Inferior parietal cortex (tissue), 1 donor: ENCODE measurements at regions not wholly inside any gene's neighbourhood (a gene's known extent, or its start where the extent isn't known, plus 50 kb on each side); places are given as distances from the start of the nearest gene placed in this dataset.

Experiments used
- DNase-seq: peaks from one replicate; pipeline ENCODE4 v3.0.0-alpha.2; 2016; ENCODE audit errors: extremely low spot score

DNA sequence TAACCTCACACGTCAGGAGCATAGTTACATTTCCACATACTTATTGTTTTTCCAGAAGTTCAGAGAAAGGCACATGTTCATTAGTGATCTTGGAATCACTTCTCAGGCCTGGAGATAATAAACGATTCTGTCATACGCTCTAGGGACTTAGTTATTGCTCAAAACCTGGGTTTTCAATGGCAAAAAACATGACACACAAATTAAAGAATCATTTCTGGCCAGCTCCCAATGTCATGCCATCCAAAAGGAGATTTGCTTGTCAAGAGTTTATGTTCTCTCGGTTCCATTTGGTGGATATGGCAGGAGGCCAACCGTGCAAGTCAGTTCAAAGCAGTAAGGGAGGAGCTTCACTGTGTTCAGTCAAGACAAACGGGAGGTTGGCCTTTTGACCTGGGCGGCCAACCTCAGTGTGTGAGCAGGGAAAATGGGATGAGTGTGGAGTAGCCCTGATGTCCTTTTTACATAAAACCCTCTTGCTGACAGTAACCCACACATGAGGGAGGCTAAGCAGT is 123.4 kb downstream of the NXNL2 start:
- no peak for DNase-seq

GRCh38 chr9:88659126-88659525 is 124.1 kb downstream of the NXNL2 start:
- DNase-seq, result no peak

GRCh38 chr9:88660611-88661010 is 125.6 kb downstream of the NXNL2 start:
- DNase-seq, result no peak

DNA sequence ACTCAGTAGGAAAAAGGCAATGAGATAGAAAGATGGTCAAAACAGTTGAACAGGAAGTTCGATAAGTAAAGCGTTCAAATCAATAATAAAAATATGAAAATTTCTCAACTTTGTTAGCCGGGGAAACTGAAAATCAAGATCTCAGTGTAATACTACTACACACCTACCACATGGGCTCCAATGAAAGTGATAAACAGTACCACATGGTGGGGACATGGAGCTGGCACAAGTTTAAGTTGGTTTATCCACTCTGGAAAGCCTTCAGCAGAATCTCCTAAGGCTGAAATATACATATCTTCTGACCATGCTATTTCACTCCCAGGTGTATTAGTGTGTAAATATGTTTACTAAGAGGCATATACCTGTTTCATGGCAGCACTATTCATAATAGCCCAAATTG is 126.8 kb downstream of the NXNL2 start:
- DNase-seq, result no peak

DNA sequence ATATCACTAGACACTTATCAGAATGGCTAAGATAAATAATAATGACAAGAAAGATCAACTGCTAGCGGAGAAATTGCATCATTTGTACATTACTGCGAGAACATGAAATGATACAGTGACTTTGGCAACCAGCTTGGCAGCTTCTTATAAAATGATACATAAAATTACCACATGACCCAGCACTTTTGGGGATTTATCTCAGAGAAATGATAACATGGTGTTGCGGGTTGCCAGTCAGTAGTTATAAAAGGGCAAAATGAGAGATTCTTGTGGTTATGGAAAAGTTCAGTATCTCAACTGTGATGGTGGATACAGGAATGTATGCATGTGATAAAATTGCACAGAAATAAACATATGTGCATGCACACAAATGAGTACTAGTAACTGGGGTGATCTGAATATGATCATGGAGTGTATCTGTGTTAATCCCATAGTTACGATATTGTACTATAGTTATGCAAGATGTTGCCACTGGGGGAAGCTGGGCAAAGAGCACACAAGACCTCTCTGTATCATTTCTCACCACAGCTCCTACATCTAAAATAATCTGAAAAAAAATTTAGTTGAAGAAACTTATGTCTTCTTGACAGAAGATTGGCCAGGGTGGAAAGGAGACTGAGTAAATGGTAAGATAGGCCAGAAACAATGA is 128.9 kb downstream of the NXNL2 start:
- no peak for DNase-seq

DNA sequence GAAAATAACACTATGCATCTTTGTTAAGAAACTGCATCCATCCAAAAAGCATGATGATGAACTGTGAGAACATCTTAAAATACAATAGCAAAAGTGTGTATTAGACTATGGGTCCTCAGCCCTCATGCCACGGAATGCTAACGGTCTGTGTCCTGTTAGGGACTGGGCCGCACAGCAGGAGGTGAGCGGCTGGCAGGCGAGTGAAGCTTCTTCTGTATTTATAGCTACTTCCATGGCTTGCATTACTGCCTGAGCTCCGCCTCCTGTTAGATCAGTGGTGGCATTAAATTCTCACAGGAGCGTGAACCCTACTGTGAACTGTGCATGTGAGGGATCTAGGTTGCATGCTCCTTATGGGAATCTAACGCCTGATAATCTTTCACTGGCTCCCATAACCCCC is 129.8 kb downstream of the NXNL2 start:
- DNase-seq, result no peak

- DNase-seq, result no peak
Observed at GRCh38 chr9:88672874-88673689, 138.1 kb downstream of the NXNL2 start.

DNA sequence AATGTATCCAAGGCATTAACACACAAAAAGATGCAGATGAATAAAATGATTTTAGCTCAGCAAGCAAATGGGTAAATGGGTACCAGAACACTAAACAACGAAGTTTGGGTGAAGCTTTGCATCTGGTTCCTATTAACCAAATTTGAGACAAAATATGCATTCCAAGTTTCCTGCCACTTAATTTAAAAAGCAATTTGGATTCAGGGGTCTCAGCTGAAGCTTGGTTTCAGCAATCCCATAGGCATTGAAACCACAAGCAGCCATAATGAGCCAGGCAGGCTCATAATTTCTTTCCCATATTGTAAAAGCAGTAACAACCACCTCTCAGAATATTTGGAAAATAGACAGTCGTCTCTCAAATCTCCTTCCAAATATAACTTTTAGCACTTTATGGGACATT is 138.9 kb downstream of the NXNL2 start:
- DNase-seq, result no peak

GRCh38 chr9:88676644-88677043 is 141.7 kb downstream of the NXNL2 start:
- DNase-seq, result no peak

GRCh38 chr9:88678008-88678407 is 143.0 kb downstream of the NXNL2 start:
- DNase-seq, result no peak

DNA sequence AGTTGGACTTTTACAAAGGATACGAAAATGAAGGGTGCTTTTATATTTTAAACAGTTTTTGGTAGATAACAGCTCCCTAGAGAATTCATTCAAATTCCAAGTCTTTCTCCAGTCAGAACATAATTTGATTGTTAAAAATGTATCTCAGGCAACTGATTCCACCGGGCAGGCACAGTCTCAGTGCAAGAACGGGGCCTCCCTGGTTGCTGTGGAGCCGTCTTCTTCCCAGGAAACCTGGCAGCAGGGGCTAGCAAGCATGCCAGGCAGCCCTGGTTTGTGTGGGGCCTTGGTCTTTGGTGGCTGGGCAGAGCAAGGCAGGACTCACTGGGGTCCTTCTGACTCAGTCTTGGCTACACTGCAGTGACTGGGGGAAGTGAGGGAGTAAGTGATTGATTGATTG is 143.5 kb downstream of the NXNL2 start:
- DNase-seq, result no peak

- no peak for DNase-seq
Observed at GRCh38 chr9:88680041-88680440, 145.1 kb downstream of the NXNL2 start.

DNA sequence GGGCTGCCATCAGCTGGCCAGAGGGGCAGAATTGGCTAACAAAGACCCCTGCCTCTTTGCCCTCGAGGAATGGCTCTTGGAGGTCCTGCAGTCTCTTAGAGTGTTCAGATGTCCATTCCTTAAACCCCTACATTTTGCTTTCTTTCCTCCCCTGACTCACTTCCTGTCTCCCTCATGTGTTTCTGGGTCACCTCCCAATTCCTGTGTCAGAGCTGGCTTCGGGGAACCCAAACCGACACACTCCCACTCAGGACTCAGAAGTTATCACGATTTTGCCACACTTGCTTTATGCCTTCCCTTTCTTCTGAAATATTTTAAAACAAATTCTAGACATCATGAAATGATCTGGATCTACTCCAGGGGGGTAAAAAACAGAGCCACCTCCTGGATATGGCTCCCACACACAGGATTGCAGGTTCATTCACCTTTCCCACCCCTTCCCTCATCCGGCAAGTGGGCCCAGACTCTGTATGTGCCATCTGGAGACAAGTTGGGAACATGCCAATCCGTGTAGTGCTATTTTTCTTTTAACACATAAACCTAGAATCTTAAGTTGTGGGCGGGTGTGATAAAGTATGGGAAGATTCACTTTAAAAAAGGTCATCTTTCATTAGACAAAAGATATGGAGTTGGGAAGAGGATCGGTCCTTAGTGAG is 145.7 kb downstream of the NXNL2 start:
- DNase-seq, result no peak

GRCh38 chr9:88681434-88681833 is 146.5 kb downstream of the NXNL2 start:
- DNase-seq, result no peak

DNA sequence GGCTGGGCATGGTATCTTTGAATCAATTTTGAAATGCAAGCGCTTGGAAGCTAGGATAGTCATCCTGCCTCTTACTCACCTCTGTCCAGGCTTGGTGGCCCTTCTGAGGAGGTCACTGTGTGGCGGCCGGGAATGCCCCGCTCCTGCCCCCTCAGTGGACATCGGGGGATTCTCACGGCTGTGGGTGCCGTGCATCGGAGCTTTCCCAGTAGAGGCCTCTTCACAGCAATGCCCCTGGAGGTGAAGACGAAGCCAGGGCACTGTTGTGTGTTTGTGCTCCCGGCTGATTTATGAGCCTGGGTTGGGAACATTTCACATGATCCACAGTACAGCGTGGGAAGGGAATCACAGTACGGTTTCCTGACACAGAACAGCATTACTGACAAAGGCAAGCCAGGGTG is 147.5 kb downstream of the NXNL2 start:
- no peak for DNase-seq

GRCh38 chr9:88684046-88684445 is 149.1 kb downstream of the NXNL2 start:
- no peak for DNase-seq

GRCh38 chr9:88684845-88685244 is 149.9 kb downstream of the NXNL2 start:
- DNase-seq, result no peak

DNA sequence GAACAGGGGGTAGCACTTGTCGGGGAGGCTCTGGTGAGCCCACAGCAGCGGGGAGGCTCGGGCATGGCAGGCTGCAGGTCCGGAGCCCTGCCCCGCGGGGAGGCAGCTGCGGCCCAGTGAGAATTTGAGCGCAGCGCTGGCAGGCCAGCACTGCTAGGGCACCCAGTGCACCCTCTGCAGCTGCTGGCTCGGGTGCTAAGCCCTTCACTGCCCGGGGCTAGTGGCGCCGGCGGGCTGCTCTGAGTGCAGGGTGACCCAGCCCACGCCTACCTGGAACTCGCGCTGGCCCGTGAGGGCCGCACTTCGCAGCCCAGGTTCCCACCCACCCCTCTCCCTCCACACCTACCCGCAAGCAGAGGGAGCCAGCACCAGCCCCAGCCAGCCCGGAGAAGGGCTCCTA is 151.0 kb downstream of the NXNL2 start:
- no peak for DNase-seq

GRCh38 chr9:88689509-88690298 is 154.7 kb downstream of the NXNL2 start:
- DNase-seq, result no peak

- DNase-seq, result no peak
Observed at GRCh38 chr9:88690628-88691027, 155.7 kb downstream of the NXNL2 start.

- DNase-seq, result no peak
Observed at GRCh38 chr9:88691091-88691490, 156.1 kb downstream of the NXNL2 start.

DNA sequence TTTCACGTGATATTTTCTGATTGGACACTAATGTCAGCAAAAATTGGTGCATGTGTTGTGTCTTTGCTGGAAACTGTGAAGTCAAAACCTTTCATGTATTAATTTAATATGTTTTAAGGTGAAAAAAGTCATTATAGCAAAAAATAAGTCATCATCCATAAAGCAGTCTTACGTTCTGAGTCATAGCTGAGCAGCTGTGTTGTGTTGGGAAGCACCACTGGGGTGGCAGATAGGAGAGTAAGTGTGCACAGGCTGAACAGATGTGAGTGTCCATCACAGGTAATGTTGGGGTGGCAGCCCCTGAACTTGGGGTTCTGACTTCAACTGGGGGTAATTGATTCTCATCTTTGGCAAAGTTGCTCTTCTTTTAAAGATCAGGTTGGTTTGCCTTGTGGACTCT is 156.8 kb downstream of the NXNL2 start:
- no peak for DNase-seq
